Activated CD4-positive, alpha-beta T cell treated with anti-CD3 and anti-CD28 coated beads, Interleukin-2, amount 10 ng/mL, durations not matched to agents 7 days and 5 days (primary cell): ENCODE measurements at regions not wholly inside any gene's neighbourhood (a gene's known extent, or its start where the extent isn't known, plus 50 kb on each side); places are given as distances from the start of the nearest gene placed in this dataset.

Experiments used
- CTCF ChIA-PET: fragments of 350-600 bp; sonication (Branson Sonifier 250); formaldehyde crosslinking; loops from one replicate; lab custom pipeline; 2021; ENCODE audit warnings: antibody characterized with exemption; lab: Charles Lee
- POLR2A ChIA-PET: fragments of 350-600 bp; sonication (Branson Sonifier 250); formaldehyde crosslinking; loops from one replicate; lab custom pipeline; 2021; ENCODE audit warnings: antibody characterized with exemption; lab: Charles Lee
- DNase-seq: peaks from one replicate; pipeline ENCODE4 v3.0.0-alpha.2; 2020
- H3K27ac Mint-ChIP-seq: one replicate; pipeline ENCODE4 v1.8.0; 2021; ENCODE audit warnings: mild to moderate bottlenecking, moderate library complexity, mixed read lengths
- H3K27me3 Mint-ChIP-seq: one replicate; pipeline ENCODE4 v1.8.0; 2021; ENCODE audit warnings: mixed read lengths
- H3K36me3 Mint-ChIP-seq: one replicate; pipeline ENCODE4 v1.8.0; 2021; ENCODE audit warnings: low read depth, mixed read lengths
- H3K4me1 Mint-ChIP-seq: one replicate; pipeline ENCODE4 v1.8.0; 2021; ENCODE audit warnings: mixed read lengths
- H3K4me3 Mint-ChIP-seq: one replicate; pipeline ENCODE4 v1.8.0; 2021; ENCODE audit warnings: mild to moderate bottlenecking, moderate library complexity, mixed read lengths
- H3K9me3 Mint-ChIP-seq: one replicate; pipeline ENCODE4 v1.8.0; 2021; ENCODE audit warnings: mixed read lengths

DNA sequence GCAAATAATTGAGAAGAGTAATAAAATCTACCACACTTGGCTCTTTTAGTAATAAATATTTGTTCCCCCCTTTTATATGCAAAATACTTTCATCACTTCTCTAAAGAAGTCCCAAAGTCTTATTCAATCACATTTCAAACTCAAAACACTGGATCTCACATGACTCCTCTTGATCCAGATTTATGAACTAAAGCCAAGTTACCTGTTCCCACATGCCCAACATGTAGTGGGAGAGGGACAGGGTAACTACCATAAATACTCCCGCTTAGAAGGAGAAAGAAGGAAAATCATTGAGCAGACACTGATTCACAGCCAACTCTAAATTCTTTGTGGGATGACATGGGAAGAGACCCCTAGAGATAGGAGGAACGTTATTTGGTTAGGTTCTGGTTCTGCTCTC lies 64.9 kb upstream of the PMFBP1 start:
- Mint-ChIP-seq H3K27ac (no peak overlapping the region), H3K27me3 (peaks cover 20% of the 10 kb centered on the region), H3K36me3 (no peaks in the 10 kb centered on the region), H3K4me3 (no peak overlapping the region), H3K9me3 (no peaks in the 10 kb centered on the region), H3K4me1 (no peaks in the 10 kb centered on the region)
- ChIA-PET POLR2A (no interaction called here), CTCF (no interaction called here)
- no peak for DNase-seq

GRCh38 chr16:72234387-72234786 lies 62.4 kb upstream of the PMFBP1 start:
- Mint-ChIP-seq H3K36me3 (no peaks in the 10 kb centered on the region), H3K4me3 (no peak overlapping the region), H3K4me1 (no peaks in the 10 kb centered on the region), H3K27me3 (peaks cover 23% of the 10 kb centered on the region), H3K9me3 (no peaks in the 10 kb centered on the region), H3K27ac (no peak overlapping the region)
- ChIA-PET CTCF (no interaction called here), POLR2A (no interaction called here)
- no peak for DNase-seq

DNA sequence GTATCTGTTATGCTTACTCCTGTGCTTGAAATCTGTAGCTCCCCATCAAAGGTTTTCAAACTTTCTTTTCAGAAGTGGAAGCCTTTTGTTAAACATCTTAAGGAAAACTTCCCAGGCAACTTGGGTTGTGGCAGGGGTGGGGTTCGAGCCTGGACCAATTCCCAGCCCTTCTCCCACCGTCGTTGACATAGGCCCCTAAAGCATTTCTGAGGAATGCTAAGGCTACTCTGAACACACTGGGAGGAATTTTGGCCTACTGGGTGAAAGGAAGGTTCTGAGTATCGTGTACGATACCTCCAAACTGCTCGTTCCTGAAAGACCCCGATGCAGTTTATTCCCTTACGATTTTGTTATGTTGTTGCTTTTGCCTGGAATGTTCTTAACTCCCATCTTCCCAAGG lies 56.1 kb upstream of the PMFBP1 start:
- H3K4me1 Mint-ChIP-seq, result no peaks in the 10 kb centered on the region
- no peak for DNase-seq
- no peak overlapping the region for H3K27ac Mint-ChIP-seq
- H3K9me3 Mint-ChIP-seq, result no peaks in the 10 kb centered on the region
- H3K36me3 Mint-ChIP-seq, result no peaks in the 10 kb centered on the region
- ChIA-PET CTCF (no interaction called here), POLR2A (no interaction called here)
- H3K27me3 Mint-ChIP-seq, result peaks cover 13% of the 10 kb centered on the region
- H3K4me3 Mint-ChIP-seq, result no peak overlapping the region

- Mint-ChIP-seq H3K36me3 (no peaks in the 10 kb centered on the region), H3K27ac (no peak overlapping the region), H3K4me1 (no peaks in the 10 kb centered on the region), H3K27me3 (peaks cover 9% of the 10 kb centered on the region), H3K4me3 (no peak overlapping the region), H3K9me3 (no peaks in the 10 kb centered on the region)
- no peak for DNase-seq
- ChIA-PET POLR2A (no interaction called here), CTCF (no interaction called here)
Observed at GRCh38 chr16:72226136-72226535, 54.2 kb upstream of the PMFBP1 start.

DNA sequence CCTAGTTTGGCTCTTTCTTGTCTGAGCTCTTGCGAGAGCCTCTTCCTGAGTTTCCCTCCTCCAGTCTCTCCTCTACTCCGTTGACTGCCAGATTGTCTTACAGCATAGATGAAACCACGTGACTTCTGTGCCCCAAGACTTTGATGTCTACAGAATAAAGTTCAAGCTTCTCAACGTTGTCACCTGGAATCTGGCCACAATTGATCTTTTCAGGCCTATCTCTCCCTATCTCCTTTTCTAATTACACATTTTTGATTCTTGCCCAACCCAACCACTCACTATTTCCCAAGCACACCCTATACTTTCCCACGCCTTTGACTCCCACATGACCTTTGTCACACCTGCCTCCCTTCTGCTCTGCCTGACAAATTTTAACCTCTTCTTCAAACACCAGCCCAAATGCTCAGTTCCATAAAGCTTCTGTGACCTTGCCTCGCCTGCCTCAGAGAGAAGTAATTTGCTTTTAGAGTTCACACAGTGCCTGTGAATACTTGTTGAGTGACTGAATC lies 52.4 kb upstream of the PMFBP1 start:
- Mint-ChIP-seq H3K4me3 (no peak overlapping the region), H3K4me1 (no peaks in the 10 kb centered on the region), H3K27me3 (peaks cover 6% of the 10 kb centered on the region), H3K9me3 (no peaks in the 10 kb centered on the region), H3K27ac (no peak overlapping the region), H3K36me3 (no peaks in the 10 kb centered on the region)
- CTCF ChIA-PET, result no interaction called here
- no peak for DNase-seq
- POLR2A ChIA-PET, result no interaction called here

GRCh38 chr16:72222503-72222902 lies 50.5 kb upstream of the PMFBP1 start:
- no peak overlapping the region for H3K27ac Mint-ChIP-seq
- CTCF ChIA-PET, result no interaction called here
- POLR2A ChIA-PET, result no interaction called here
- no peak for DNase-seq
- no peak overlapping the region for H3K4me3 Mint-ChIP-seq
- H3K9me3 Mint-ChIP-seq, result no peaks in the 10 kb centered on the region
- no peaks in the 10 kb centered on the region for H3K36me3 Mint-ChIP-seq
- H3K27me3 Mint-ChIP-seq, result peaks cover 6% of the 10 kb centered on the region
- H3K4me1 Mint-ChIP-seq, result no peaks in the 10 kb centered on the region
